CD4-positive, alpha-beta T cell treated with Interferon alpha-2 for 1 hour (primary cell): ENCODE measurements at regions not wholly inside any gene's neighbourhood (a gene's known extent, or its start where the extent isn't known, plus 50 kb on each side); places are given as distances from the start of the nearest gene placed in this dataset.
"Not testable (repeated sequence)": the region's sequence is repeated elsewhere in the genome, so short reads cannot be mapped to it uniquely, and the experiment has no call there.

ENCODE experiments used
- DNase-seq, 2 donors: peaks; one replicate each; pipeline ENCODE4 v3.0.0-alpha.2; 2020 to 2022

GRCh38 chr10:58066979-58067378 is 200.7 kb downstream of the IPMK start:
- no peak for DNase-seq

GRCh38 chr10:58066126-58066525 is 201.6 kb downstream of the IPMK start:
- no peak for DNase-seq

GRCh38 chr10:58065529-58065815 is 202.2 kb downstream of the IPMK start:
- DNase-seq, result no peak

GRCh38 chr10:58064714-58065528 is 202.8 kb downstream of the IPMK start:
- no peak for DNase-seq

GRCh38 chr10:58063861-58064480 is 203.7 kb downstream of the IPMK start:
- no peak for DNase-seq

- not testable (repeated sequence) for DNase-seq
Observed at GRCh38 chr10:58058683-58059082, 209.0 kb downstream of the IPMK start.

GRCh38 chr10:58054881-58055280 is 212.8 kb downstream of the IPMK start:
- DNase-seq, result no peak

- DNase-seq, result no peak
Observed at GRCh38 chr10:58052772-58053171, 214.9 kb downstream of the IPMK start.

- no peak for DNase-seq
Observed at GRCh38 chr10:58050575-58050974, 217.1 kb downstream of the IPMK start.

GRCh38 chr10:58048936-58049335 is 218.8 kb downstream of the IPMK start:
- DNase-seq, result no peak

- no peak for DNase-seq
Observed at GRCh38 chr10:58044072-58044471, 223.6 kb downstream of the IPMK start.

- no peak for DNase-seq
Observed at GRCh38 chr10:58041901-58042300, 225.8 kb downstream of the IPMK start.

GRCh38 chr10:58030208-58030607 is 237.5 kb downstream of the IPMK start:
- DNase-seq, result no peak

- DNase-seq, result no peak
Observed at GRCh38 chr10:58028597-58029366, 238.9 kb downstream of the IPMK start.

GRCh38 chr10:58027426-58027825 is 240.3 kb downstream of the IPMK start:
- no peak for DNase-seq

- DNase-seq, result no peak
Observed at GRCh38 chr10:58026036-58026435, 241.7 kb downstream of the IPMK start.

- DNase-seq, result no peak
Observed at GRCh38 chr10:58023341-58024073, 244.2 kb downstream of the IPMK start.

GRCh38 chr10:58019863-58020537 is 247.7 kb downstream of the IPMK start:
- DNase-seq, result no peak

GRCh38 chr10:58017719-58018367 is 249.9 kb downstream of the IPMK start:
- no peak for DNase-seq

GRCh38 chr10:58016614-58017013 is 251.1 kb downstream of the IPMK start:
- DNase-seq, result no peak

- DNase-seq, result no peak
Observed at GRCh38 chr10:58014436-58014835, 253.3 kb downstream of the IPMK start.

GRCh38 chr10:58013406-58013805 is 254.3 kb downstream of the IPMK start:
- no peak for DNase-seq
